ENCODE measurements at regions not wholly inside any gene's neighbourhood (a gene's known extent, or its start where the extent isn't known, plus 50 kb on each side); places are given as distances from the start of the nearest gene placed in this dataset.

GRCh38 chr6:159527351-159527750 lies 165.7 kb downstream of the SOD2 start:
- Mint-ChIP-seq H3K27ac (no peak overlapping the region), H3K4me1 (peaks cover 0 to 9% of the 10 kb centered on the region in 2 experiments; a peak in 1 of 4 replicates), H3K4me3 (no peak overlapping the region), H3K9me3 (peaks cover 0 to 3% of the 10 kb centered on the region in 2 experiments; a peak in 2 of 5 replicates), H3K36me3 (ENCODE audit: insufficient read depth in 1 of 3, low read depth in 3 of 3) (no peaks in the 10 kb centered on the region), H3K27me3 (ENCODE audit: low read depth) (peaks cover 27% of the 10 kb centered on the region)
- no peaks in the 10 kb centered on the region for H3K23me2 ChIP-seq (ENCODE audit: insufficient read length, low read depth, low read length, poor library complexity, severe bottlenecking)
- no peaks in the 10 kb centered on the region for H3K9me3 ChIP-seq (ENCODE audit: control insufficient read depth, low read depth, low read length)
- no peak overlapping the region for H3K27ac ChIP-seq (ENCODE audit: insufficient read length, low read depth, low read length)
- no peak overlapping the region for H2AK5ac ChIP-seq (ENCODE audit: insufficient read length, low read length)
- no peak overlapping the region for H4K5ac ChIP-seq (ENCODE audit: insufficient read length, low read depth, low read length)
- H3K4ac ChIP-seq (ENCODE audit: low read depth, low read length), result no peak overlapping the region
- H3K23ac ChIP-seq (ENCODE audit: insufficient read length, low read depth, low read length), result no peak overlapping the region
- H3K27me3 ChIP-seq (ENCODE audit: insufficient read depth, low read length), result no peaks in the 10 kb centered on the region
- H3K79me2 ChIP-seq (ENCODE audit: insufficient read depth, low read length), result no peaks in the 10 kb centered on the region
- no peak overlapping the region for H2BK120ac ChIP-seq (ENCODE audit: low read depth, low read length, poor library complexity, severe bottlenecking)
- no peak overlapping the region for H4K91ac ChIP-seq (ENCODE audit: insufficient read length, low read depth, low read length)
- H3K4me1 ChIP-seq (ENCODE audit: insufficient read depth, low read length), result no peaks in the 10 kb centered on the region
- no peak for DNase-seq
- TF ChIP-seq CTCF (conservative IDR thresholded peaks at IDR 0.05), result peak; percentile 61
- no peak overlapping the region for H2BK12ac ChIP-seq (ENCODE audit: insufficient read length, low read depth, low read length)
- H3K79me1 ChIP-seq (ENCODE audit: insufficient read depth, low read depth, low read length, poor library complexity, severe bottlenecking), result no peaks in the 10 kb centered on the region
- H4K20me1 ChIP-seq (ENCODE audit: control insufficient read depth, insufficient read depth, insufficient read length), result peaks cover 3% of the 10 kb centered on the region
- no peak overlapping the region for H3K14ac ChIP-seq (ENCODE audit: insufficient read depth, low read length)
- H2AFZ ChIP-seq (ENCODE audit: low read length), result no peak overlapping the region
- H2BK20ac ChIP-seq (ENCODE audit: low read depth, low read length, poor library complexity, severe bottlenecking), result no peak overlapping the region
- H3K9ac ChIP-seq (ENCODE audit: extremely low read depth, insufficient read length, low read length), result no peak overlapping the region
- no peak overlapping the region for H2BK15ac ChIP-seq (ENCODE audit: low read depth, low read length)
- WGBS (ENCODE audit: extremely low coverage, insufficient read length, low lambda C conversion rate), result no CpG with 5 or more reads among the region's 1 CpG
- H4K8ac ChIP-seq (replicated peaks; ENCODE audit: insufficient read length, low read depth, low read length), result no peak overlapping the region
- H3K56ac ChIP-seq (ENCODE audit: insufficient read length, low read depth, low read length), result no peak overlapping the region
- H3T11ph ChIP-seq (ENCODE audit: low read length), result no peak overlapping the region
- no peak overlapping the region for H3K4me2 ChIP-seq (ENCODE audit: insufficient read depth, insufficient read length, low read length)
- H2BK5ac ChIP-seq (ENCODE audit: insufficient read length, low read length), result no peak overlapping the region
- H3K18ac ChIP-seq (ENCODE audit: insufficient read length, low read depth, low read length), result no peak overlapping the region

Measured in H9 (cell line).